Fibroblast of lung (primary cell): ENCODE measurements at regions not wholly inside any gene's neighbourhood (a gene's known extent, or its start where the extent isn't known, plus 50 kb on each side); places are given as distances from the start of the nearest gene placed in this dataset.

Source experiments
- DNase-seq, 2 donors: peaks; one replicate each; pipeline versions ENCODE4 v3.0.0 to v3.0.0-alpha.2; 2010; ENCODE audit warnings: low read depth in 2 of 2
- H2AFZ ChIP-seq: 2 replicates; pipeline ENCODE4 v1.5.1; 2012; ENCODE audit warnings: low read length, control low read depth, inconsistent platforms
- H3K27ac ChIP-seq: 2 replicates; pipeline ENCODE4 v1.5.1; 2011; ENCODE audit warnings: low read length, control low read depth; ENCODE audit not compliant: insufficient read depth
- H3K27me3 ChIP-seq: 2 replicates; pipeline ENCODE4 v1.5.1; 2011; ENCODE audit warnings: mild to moderate bottlenecking, low read length; ENCODE audit not compliant: control insufficient read depth, insufficient read depth
- H3K36me3 ChIP-seq: 2 replicates; pipeline ENCODE4 v1.5.1; 2011; ENCODE audit warnings: low read length; ENCODE audit not compliant: control insufficient read depth, insufficient read depth
- H3K4me1 ChIP-seq: 2 replicates; pipeline ENCODE4 v1.5.1; 2011; ENCODE audit warnings: low read length; ENCODE audit not compliant: control insufficient read depth, insufficient read depth; ENCODE audit errors: extremely low read depth
- H3K4me2 ChIP-seq: 2 replicates; pipeline ENCODE4 v1.5.1; 2011; ENCODE audit warnings: low read length, control low read depth; ENCODE audit not compliant: insufficient read depth; ENCODE audit errors: extremely low read depth
- H3K4me3 ChIP-seq, 4 experiments: fragments of 200-600 bp in 1 of 4; sonication (generic) in 1 of 4; replicated peaks in 1 of 4; 2 replicates each; pipeline ENCODE4 v1.5.1; 2011 to 2016; ENCODE audit warnings: low read length in 4 of 4, low read depth in 3 of 4, mild to moderate bottlenecking in 3 of 4, control low read depth in 2 of 4, inconsistent platforms in 1 of 4, mixed read lengths in 1 of 4; ENCODE audit not compliant: insufficient read depth in 1 of 4; ENCODE audit errors: control extremely low read depth in 1 of 4
- H3K79me2 ChIP-seq: 2 replicates; pipeline ENCODE4 v1.5.1; 2012; ENCODE audit warnings: mild to moderate bottlenecking, low read length, inconsistent platforms; ENCODE audit not compliant: control insufficient read depth, insufficient read depth
- H3K9ac ChIP-seq: 2 replicates; pipeline ENCODE4 v1.5.1; 2011; ENCODE audit warnings: mild to moderate bottlenecking, low read length, control low read depth; ENCODE audit not compliant: insufficient read depth
- H3K9me3 ChIP-seq: 2 replicates; pipeline ENCODE4 v1.5.1; 2012; ENCODE audit warnings: low read depth, low read length; ENCODE audit not compliant: control insufficient read depth, insufficient read depth
- H4K20me1 ChIP-seq: 2 replicates; pipeline ENCODE4 v1.5.1; 2011; ENCODE audit warnings: low read length; ENCODE audit not compliant: control insufficient read depth, insufficient read depth; ENCODE audit errors: extremely low read depth
- CTCF ChIP-seq, 2 donors: IDR thresholded peaks in 1 of 2; conservative IDR thresholded peaks in 1 of 2; 1 replicate in 1 of 2; 2 replicates in 1 of 2; pipeline ENCODE4 v1.5.1; 2011 to 2012; ENCODE audit warnings: low read length in 2 of 2, control low read depth in 1 of 2, inconsistent platforms in 1 of 2, low read depth in 1 of 2, mild to moderate bottlenecking in 1 of 2
- EZH2 ChIP-seq: IDR thresholded peaks from 2 replicates; pipeline ENCODE4 v1.5.1; 2012; ENCODE audit warnings: low read length, control low read depth, mild to moderate bottlenecking; ENCODE audit errors: missing control alignments

- DNase-seq: no peak
- Histone ChIP-seq H3K4me1 (no peaks in the 10 kb centered on the region), H2AFZ (no peak overlapping the region), H3K9me3 (no peaks in the 10 kb centered on the region), H3K36me3 (no peaks in the 10 kb centered on the region), H3K27ac (no peak overlapping the region), H3K27me3 (no peaks in the 10 kb centered on the region), H3K9ac (no peak overlapping the region), H3K4me2 (no peak overlapping the region), H4K20me1 (no peaks in the 10 kb centered on the region), H3K4me3 (no peak overlapping the region), H3K79me2 (no peaks in the 10 kb centered on the region)
- no peak for TF ChIP-seq CTCF (conservative IDR thresholded peaks at IDR 0.05 in 1 of 2, IDR thresholded peaks at IDR 0.05 in 1 of 2; ENCODE audit: low read depth in 1 of 2, low read length in 2 of 2)
- TF ChIP-seq EZH2: no peak
Measured at GRCh38 chr4:11881947-11882346, 453.3 kb upstream of the HS3ST1 start.

GRCh38 chr4:11881364-11881763 is 452.7 kb upstream of the HS3ST1 start:
- TF ChIP-seq CTCF (conservative IDR thresholded peaks at IDR 0.05 in 1 of 2, IDR thresholded peaks at IDR 0.05 in 1 of 2; ENCODE audit: low read depth in 1 of 2, low read length in 2 of 2): no peak
- TF ChIP-seq EZH2: no peak
- Histone ChIP-seq H3K4me3 (no peak overlapping the region), H3K4me2 (no peak overlapping the region), H3K4me1 (no peaks in the 10 kb centered on the region), H2AFZ (no peak overlapping the region), H4K20me1 (no peaks in the 10 kb centered on the region), H3K79me2 (no peaks in the 10 kb centered on the region), H3K9me3 (no peaks in the 10 kb centered on the region), H3K27ac (no peak overlapping the region), H3K9ac (no peak overlapping the region), H3K27me3 (no peaks in the 10 kb centered on the region), H3K36me3 (no peaks in the 10 kb centered on the region)
- no peak for DNase-seq

- no peak overlapping the region for H2AFZ ChIP-seq
- no peak for TF ChIP-seq EZH2
- TF ChIP-seq CTCF (conservative IDR thresholded peaks at IDR 0.05 in 1 of 2, IDR thresholded peaks at IDR 0.05 in 1 of 2; ENCODE audit: low read depth in 1 of 2, low read length in 2 of 2): no peak
Measured at GRCh38 chr4:11878241-11878640, 449.5 kb upstream of the HS3ST1 start.

More at GRCh38 chr4:11878241-11878640, 449.5 kb upstream of the HS3ST1 start:
- Histone ChIP-seq H3K4me1 (no peaks in the 10 kb centered on the region), H3K27ac (no peak overlapping the region), H3K79me2 (no peaks in the 10 kb centered on the region), H3K36me3 (no peaks in the 10 kb centered on the region), H3K4me2 (no peak overlapping the region), H3K9ac (no peak overlapping the region), H3K4me3 (no peak overlapping the region), H3K27me3 (no peaks in the 10 kb centered on the region), H3K9me3 (no peaks in the 10 kb centered on the region), H4K20me1 (no peaks in the 10 kb centered on the region)
- DNase-seq: no peak
